GM12873 (cell line): ENCODE measurements at regions not wholly inside any gene's neighbourhood (a gene's known extent, or its start where the extent isn't known, plus 50 kb on each side); places are given as distances from the start of the nearest gene placed in this dataset.

ENCODE experiments used
- TF ChIP-seq, protein P1 (sequence below): IDR thresholded peaks from 2 replicates; pipeline ENCODE4 v1.5.1; 2012; ENCODE audit warnings: low read depth, mild to moderate bottlenecking, moderate library complexity, low read length, control low read depth; ENCODE audit not compliant: insufficient read depth; ENCODE audit errors: missing control alignments

DNA sequence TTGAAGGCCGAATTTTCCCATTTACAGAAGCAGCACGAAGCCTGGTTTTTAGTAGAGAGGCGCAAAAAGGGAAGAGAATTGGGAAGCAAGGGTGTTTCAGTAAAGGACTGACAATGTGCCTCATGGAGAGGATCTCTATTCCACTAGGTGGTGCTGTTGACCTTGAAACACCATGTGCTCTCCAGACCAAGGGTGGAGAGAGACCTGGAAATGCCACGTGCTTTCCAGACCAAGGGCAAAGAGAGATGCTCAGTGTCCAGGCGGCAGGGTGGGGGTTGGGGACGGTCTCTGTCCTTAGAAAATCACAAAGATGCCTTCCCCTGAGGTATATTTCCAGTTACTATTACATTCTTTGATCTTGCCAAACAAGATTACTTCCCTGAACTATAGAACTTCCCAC lies 425.3 kb downstream of the CSNK1G3 start:
- TF ChIP-seq, protein P1, sequence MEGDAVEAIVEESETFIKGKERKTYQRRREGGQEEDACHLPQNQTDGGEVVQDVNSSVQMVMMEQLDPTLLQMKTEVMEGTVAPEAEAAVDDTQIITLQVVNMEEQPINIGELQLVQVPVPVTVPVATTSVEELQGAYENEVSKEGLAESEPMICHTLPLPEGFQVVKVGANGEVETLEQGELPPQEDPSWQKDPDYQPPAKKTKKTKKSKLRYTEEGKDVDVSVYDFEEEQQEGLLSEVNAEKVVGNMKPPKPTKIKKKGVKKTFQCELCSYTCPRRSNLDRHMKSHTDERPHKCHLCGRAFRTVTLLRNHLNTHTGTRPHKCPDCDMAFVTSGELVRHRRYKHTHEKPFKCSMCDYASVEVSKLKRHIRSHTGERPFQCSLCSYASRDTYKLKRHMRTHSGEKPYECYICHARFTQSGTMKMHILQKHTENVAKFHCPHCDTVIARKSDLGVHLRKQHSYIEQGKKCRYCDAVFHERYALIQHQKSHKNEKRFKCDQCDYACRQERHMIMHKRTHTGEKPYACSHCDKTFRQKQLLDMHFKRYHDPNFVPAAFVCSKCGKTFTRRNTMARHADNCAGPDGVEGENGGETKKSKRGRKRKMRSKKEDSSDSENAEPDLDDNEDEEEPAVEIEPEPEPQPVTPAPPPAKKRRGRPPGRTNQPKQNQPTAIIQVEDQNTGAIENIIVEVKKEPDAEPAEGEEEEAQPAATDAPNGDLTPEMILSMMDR, result peak; percentile 66

DNA sequence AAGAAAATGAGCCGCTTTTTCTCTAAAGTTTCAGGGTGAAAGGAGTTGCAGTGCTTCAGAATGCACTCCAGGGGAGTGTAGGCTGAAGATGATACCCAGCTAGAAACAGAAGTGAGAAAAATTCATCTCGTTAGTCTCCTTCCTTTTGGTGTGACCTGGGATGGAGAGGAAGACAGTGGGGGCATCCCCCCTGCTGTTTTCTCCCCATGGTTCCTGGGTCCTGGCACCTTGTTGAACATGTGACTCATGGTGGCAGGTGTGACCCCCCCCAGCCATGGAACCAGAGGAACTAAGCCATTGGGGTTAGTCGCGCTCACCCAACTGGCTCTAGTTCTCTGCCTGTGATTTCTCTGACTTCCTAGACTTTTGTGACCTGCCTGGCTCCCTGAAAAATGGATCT lies 424.6 kb downstream of the CSNK1G3 start:
- TF ChIP-seq, protein P1, result no peak

DNA sequence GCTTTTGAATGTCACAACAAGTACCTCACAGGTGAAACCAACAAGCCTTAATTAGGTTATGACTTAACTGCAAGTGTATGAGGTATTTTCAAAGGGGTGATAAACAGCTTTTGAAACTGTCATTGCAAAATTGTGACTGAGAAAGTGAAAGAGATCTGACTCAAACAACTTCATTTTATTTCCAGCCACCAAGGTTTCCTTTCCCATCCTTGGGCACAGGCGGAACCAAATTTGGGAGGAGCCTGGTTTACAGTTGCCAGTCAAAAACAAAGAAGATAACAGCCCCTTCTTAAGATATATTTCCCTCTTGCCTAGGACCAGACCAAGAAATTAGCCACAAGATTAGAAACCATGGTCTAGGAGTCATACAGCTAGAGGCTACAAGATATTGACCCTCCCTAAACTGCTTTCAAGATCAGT lies 417.1 kb downstream of the CSNK1G3 start:
- TF ChIP-seq, protein P1, result no peak

DNA sequence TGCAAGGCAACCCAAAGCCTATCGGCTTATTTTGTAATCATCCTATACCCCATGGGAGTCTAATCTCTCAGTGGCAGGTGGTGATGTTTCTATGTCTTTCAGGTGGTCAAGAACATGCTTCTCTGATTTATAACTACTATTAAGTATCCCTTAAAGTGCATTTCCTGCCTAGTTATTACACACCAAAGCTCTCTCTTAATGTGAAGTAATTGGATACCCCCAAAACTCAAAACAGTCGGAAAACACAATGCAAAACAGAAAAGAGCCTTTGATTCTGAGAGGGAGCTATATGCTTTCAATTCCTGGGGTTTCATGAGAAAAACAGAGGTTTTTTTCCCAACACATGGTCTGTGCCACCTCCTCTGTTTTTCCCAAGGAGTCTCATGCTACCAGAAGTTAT lies 416.4 kb downstream of the CSNK1G3 start:
- TF ChIP-seq, protein P1, result no peak

DNA sequence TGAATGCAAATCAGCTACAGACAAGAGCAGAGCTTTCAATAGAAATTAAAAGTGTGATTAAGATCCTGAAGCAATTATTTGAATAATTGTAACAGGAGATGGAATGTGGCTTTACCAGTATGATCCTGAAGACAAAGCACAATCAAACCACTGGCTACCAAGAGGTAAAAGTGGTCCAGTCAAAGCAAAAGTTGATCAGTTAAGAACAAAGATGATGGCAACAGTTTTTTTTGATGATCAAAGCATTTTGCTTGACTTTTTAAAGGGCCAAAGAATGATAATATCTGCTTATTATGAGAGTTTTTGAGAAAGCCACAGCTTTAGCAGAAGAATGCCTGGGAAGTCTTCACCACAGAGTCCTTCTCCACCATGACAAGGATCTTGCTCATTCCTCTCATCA lies 409.2 kb downstream of the CSNK1G3 start:
- TF ChIP-seq, protein P1, result no peak

DNA sequence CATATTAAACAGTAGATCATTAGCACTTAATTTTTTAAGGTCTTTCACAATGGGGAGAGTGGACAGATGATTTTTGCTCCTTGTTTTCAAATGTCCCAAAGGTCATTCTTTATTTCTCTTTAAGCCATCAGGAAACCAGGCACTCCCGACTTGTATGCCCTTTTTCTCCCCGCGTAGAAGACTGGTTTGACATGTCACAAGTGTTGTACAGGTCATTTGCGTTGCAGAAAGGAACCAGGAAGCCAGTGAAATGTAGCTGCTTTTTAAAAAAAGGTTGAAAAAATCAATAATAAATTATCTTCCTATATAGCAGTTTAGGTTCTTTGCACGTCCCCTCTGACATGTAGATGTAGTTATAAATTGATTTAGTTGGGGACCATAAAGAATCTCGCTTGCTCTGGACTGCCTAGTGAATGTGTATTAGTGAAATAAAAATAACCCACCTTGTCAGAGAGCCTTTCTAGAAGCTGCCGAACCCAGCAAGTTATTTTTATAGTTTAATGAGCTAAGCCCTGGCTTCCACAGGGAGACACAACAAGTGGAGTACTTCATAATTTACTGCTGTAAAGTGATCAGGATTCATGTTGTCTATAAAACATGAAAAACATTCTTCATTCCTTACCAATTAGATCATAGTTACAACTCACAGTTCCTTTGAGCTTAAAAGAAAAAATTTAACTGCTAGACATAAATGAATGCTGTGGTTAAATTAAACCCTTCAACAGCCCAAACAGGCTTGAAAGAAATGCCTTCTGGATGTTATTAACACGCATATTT lies 404.6 kb downstream of the CSNK1G3 start:
- TF ChIP-seq, protein P1, result no peak

DNA sequence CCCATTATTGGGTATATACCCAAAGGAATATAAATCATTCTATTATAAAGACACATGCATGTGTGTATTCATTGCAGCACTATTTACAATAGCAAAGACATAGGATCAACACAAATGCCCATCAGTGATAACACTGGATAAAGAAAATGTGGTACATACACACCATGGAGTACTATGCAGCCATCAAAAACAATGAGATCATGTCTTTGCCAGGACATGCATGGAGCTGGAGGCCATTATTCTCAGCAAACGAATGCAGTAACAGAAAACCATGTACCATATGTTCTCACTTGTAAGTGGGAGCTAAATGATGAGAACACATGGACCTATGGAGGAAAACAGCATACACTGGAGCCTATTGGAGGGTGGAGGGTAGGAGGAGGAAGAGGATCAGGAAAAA lies 402.4 kb downstream of the CSNK1G3 start:
- TF ChIP-seq, protein P1, result no peak
